Left lung (tissue), 4 donors: ENCODE measurements at regions not wholly inside any gene's neighbourhood (a gene's known extent, or its start where the extent isn't known, plus 50 kb on each side); places are given as distances from the start of the nearest gene placed in this dataset.

Experiments used
- ATAC-seq: fragments of 200-7000 bp; cut with Tn5 transposase; one replicate; pipeline ENCODE4 v1.9.1; 2020; ENCODE audit warnings: moderate library complexity
- DNase-seq, 4 donors: peaks; one replicate each; pipeline ENCODE4 v3.0.0-alpha.2; 2013 to 2020
- H3K27ac ChIP-seq, 2 donors: fragments of 200-600 bp; sonication (generic) in 1 of 2; one replicate each; pipeline versions ENCODE4 v1.5.0 to v1.8.0; 2020 to 2021
- H3K27me3 ChIP-seq, 2 donors: fragments of 200-600 bp; sonication (generic) in 1 of 2; one replicate each; pipeline versions ENCODE4 v1.5.0 to v1.8.0; 2020 to 2021
- H3K36me3 ChIP-seq, 2 donors: fragments of 200-600 bp; sonication (generic) in 1 of 2; one replicate each; pipeline versions ENCODE4 v1.5.0 to v1.8.0; 2020 to 2021
- H3K4me1 ChIP-seq, 2 donors: fragments of 200-600 bp; one replicate each; pipeline ENCODE4 v1.8.0; 2021
- H3K4me3 ChIP-seq, 2 donors: fragments of 200-600 bp; sonication (generic) in 1 of 2; one replicate each; pipeline versions ENCODE4 v1.5.0 to v1.8.0; 2020 to 2021; ENCODE audit warnings: mild to moderate bottlenecking in 1 of 2
- H3K9me3 ChIP-seq, 2 donors: fragments of 200-600 bp; sonication (generic) in 1 of 2; one replicate each; pipeline versions ENCODE4 v1.5.0 to v1.8.0; 2020 to 2021
- CTCF ChIP-seq, 2 donors: fragments of 200-600 bp; sonication (generic) in 1 of 2; IDR thresholded peaks; one replicate each; pipeline versions ENCODE4 v1.5.0 to v1.8.0; 2021; ENCODE audit warnings: antibody characterized with exemption in 2 of 2
- intact Hi-C, 2 donors: fragments of 100-400 bp; cut with DNase I; formaldehyde crosslinking; loops; one replicate each; pipeline versions ENCODE4 v1.11.2 to v1.14.2; 2022
- donor health status: DM: no; HTN: yes; CAD: no.
- donor health status: DM: no; HTN: no; CAD: no.

DNA sequence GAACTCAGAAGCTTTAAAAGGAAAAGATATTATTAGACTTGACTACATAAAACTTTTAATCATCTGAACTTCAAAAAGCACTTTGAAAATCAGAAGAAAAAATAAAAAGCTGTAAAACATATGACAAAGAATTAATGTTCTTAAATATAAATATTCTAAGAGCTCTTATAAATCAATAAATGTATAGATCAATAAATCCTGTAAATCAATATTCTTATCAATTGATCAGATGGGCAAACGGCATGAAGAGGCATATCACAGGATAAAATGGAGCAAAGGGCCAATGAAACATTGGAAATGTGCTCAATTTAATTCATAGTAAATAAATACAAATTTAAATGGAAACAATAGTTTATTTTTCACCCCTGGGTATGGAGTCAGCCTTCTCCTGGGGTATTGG is 66.1 kb upstream of the SMYD2 start:
- Histone ChIP-seq H3K27ac (no peak overlapping the region), H3K9me3 (no peaks in the 10 kb centered on the region), H3K36me3 (no peaks in the 10 kb centered on the region), H3K27me3 (peaks cover 0 to 14% of the 10 kb centered on the region in 2 donors), H3K4me3 (no peak overlapping the region), H3K4me1 (peaks cover 0 to 3% of the 10 kb centered on the region in 2 donors)
- intact Hi-C loops, result loop anchor here in 1 of 2 donors (10.0 kb wide), 1 partner anchor 110 kb away; no protein-coding TSS in a partner anchor
- ATAC-seq (no peak), DNase-seq (no peak)
- no peak for TF ChIP-seq CTCF (IDR thresholded peaks at IDR 0.05)

- ATAC-seq, result no peak
- no peak for DNase-seq
- H3K27me3 ChIP-seq, result peaks cover 6 to 17% of the 10 kb centered on the region in 2 donors
- H3K4me1 ChIP-seq, result peaks cover 0 to 3% of the 10 kb centered on the region in 2 donors
- TF ChIP-seq CTCF (IDR thresholded peaks at IDR 0.05), result no peak
- intact Hi-C loops, result loop anchor here in 1 of 2 donors (10.0 kb wide), 1 partner anchor 109 kb away; no protein-coding TSS in a partner anchor
- H3K4me3 ChIP-seq, result no peak overlapping the region
- H3K9me3 ChIP-seq, result no peaks in the 10 kb centered on the region
- H3K27ac ChIP-seq, result no peak overlapping the region
- no peaks in the 10 kb centered on the region for H3K36me3 ChIP-seq
Observed at GRCh38 chr1:214215583-214215982, 65.4 kb upstream of the SMYD2 start.

GRCh38 chr1:214216021-214216420 is 64.9 kb upstream of the SMYD2 start:
- Histone ChIP-seq H3K27ac (no peak overlapping the region), H3K4me3 (no peak overlapping the region), H3K9me3 (no peaks in the 10 kb centered on the region), H3K27me3 (peaks cover 7 to 17% of the 10 kb centered on the region in 2 donors), H3K4me1 (peaks cover 0 to 3% of the 10 kb centered on the region in 2 donors), H3K36me3 (no peaks in the 10 kb centered on the region)
- intact Hi-C loops, result loop anchor here in 1 of 2 donors (10.0 kb wide), 1 partner anchor 109 kb away; no protein-coding TSS in a partner anchor
- ATAC-seq (no peak), DNase-seq (no peak)
- no peak for TF ChIP-seq CTCF (IDR thresholded peaks at IDR 0.05)

GRCh38 chr1:214216779-214217178 is 64.2 kb upstream of the SMYD2 start:
- peaks cover 0 to 3% of the 10 kb centered on the region in 2 donors for H3K4me1 ChIP-seq
- DNase-seq (peak in 1 of 4 donors; percentile 10), ATAC-seq (peak; percentile 75)
- no peaks in the 10 kb centered on the region for H3K36me3 ChIP-seq
- H3K9me3 ChIP-seq, result no peaks in the 10 kb centered on the region
- H3K27me3 ChIP-seq, result peaks cover 7 to 21% of the 10 kb centered on the region in 2 donors
- no peak overlapping the region for H3K4me3 ChIP-seq
- intact Hi-C loops, result loop anchor here in 1 of 2 donors (10.0 kb wide), 1 partner anchor 108 kb away; no protein-coding TSS in a partner anchor
- no peak overlapping the region for H3K27ac ChIP-seq
- TF ChIP-seq CTCF (IDR thresholded peaks at IDR 0.05), result no peak

GRCh38 chr1:214219902-214220301 is 61.1 kb upstream of the SMYD2 start:
- DNase-seq (no peak), ATAC-seq (no peak)
- no peak for TF ChIP-seq CTCF (IDR thresholded peaks at IDR 0.05)
- H3K4me3 ChIP-seq, result no peak overlapping the region
- intact Hi-C loops, result loop anchor here in 1 of 2 donors (10.0 kb wide), 1 partner anchor 105 kb away; no protein-coding TSS in a partner anchor
- H3K27ac ChIP-seq, result no peak overlapping the region
- H3K27me3 ChIP-seq, result peaks cover 7 to 26% of the 10 kb centered on the region in 2 donors
- no peaks in the 10 kb centered on the region for H3K36me3 ChIP-seq
- H3K9me3 ChIP-seq, result no peaks in the 10 kb centered on the region
- H3K4me1 ChIP-seq, result peaks cover 0 to 3% of the 10 kb centered on the region in 2 donors
